ENCODE measurements at regions not wholly inside any gene's neighbourhood (a gene's known extent, or its start where the extent isn't known, plus 50 kb on each side); places are given as distances from the start of the nearest gene placed in this dataset.
A peak's percentile ranks its signal among the peaks of the same experiment; 100 is the strongest.

DNA sequence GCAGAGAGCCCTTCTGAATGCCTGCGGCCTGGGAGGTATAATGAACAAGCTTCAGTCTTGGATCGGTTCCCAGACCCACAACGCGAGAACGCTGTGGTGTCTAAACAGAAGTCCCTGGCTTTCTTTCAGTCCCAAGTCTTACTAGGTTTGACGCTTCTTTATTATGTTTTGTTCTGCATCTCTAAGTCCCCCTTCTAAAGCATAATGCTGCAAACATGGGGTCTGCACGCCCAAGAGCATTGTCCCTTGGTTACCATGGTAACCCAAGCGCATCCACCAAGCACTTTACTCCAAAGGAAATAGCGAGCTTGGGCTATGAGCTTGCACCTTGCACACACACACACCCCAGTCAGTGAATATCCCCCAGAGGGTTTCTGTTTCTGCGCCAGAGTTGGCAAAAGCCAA, 193.7 kb downstream of the INO80D start:
- no peaks in the 10 kb centered on the region for H3F3A ChIP-seq (replicated peaks; ENCODE audit: low read depth)
- H2AFZ ChIP-seq: no peak overlapping the region
- no peaks in the 10 kb centered on the region for H4K20me1 ChIP-seq (replicated peaks; ENCODE audit: insufficient read depth)
- DNase-seq (ENCODE audit: low spot score) (peak; percentile 43), ATAC-seq (peak; percentile 32; the same call in 2 of the 3 replicates)
- no peaks in the 10 kb centered on the region for H3K79me2 ChIP-seq (replicated peaks; ENCODE audit: insufficient read depth)
- H3K4me1 Mint-ChIP-seq: no peaks in the 10 kb centered on the region
- no peak overlapping the region for H3K27ac ChIP-seq (ENCODE audit: low read depth)
- H3K4me1 ChIP-seq (ENCODE audit: insufficient read depth): no peaks in the 10 kb centered on the region
- no peak overlapping the region for H3K4me3 ChIP-seq
- H3K4me3 Mint-ChIP-seq: no peak overlapping the region
- H3K36me3 Mint-ChIP-seq (ENCODE audit: low read depth): no peaks in the 10 kb centered on the region
- no peaks in the 10 kb centered on the region for H3K27me3 ChIP-seq (ENCODE audit: insufficient read depth)
- H3K36me3 ChIP-seq (ENCODE audit: insufficient read depth): no peaks in the 10 kb centered on the region
- no peaks in the 10 kb centered on the region for H3K9me3 Mint-ChIP-seq
- no peak overlapping the region for H3K4me2 ChIP-seq
- no peak for TF ChIP-seq ZNF331 (CRISPR knock-in tag; IDR thresholded peaks at IDR 0.05; ENCODE audit: low read depth)
- H3K9me2 ChIP-seq (ENCODE audit: insufficient read depth): no peaks in the 10 kb centered on the region
- no peak overlapping the region for H3K27ac Mint-ChIP-seq
- peaks cover 7% of the 10 kb centered on the region for H3K27me3 Mint-ChIP-seq (ENCODE audit: insufficient read depth, low read depth, poor library complexity)

DNA sequence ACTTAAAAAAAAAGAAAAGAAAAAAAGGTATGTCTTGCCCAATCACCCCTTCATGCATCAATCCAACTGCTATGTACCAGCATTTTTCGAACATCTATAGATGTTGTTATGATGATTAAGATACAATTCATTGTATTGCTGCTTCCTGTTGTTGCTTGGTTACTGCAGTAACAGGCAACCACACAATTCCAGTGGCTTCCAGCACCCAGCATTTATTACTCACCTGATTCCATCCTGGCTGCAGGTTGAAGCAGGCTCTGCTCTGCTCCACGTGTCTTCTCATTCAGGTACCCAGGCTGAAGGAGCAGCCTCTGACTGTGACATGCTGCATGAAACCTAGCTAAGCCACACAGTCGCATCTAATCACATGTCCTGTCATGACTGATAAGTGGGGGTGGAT, 196.9 kb downstream of the INO80D start:
- ATAC-seq: no peak
- no peaks in the 10 kb centered on the region for H3K27me3 ChIP-seq (ENCODE audit: insufficient read depth)
- no peaks in the 10 kb centered on the region for H3K9me2 ChIP-seq (ENCODE audit: insufficient read depth)
- no peak overlapping the region for H3K27ac Mint-ChIP-seq
- H3K4me1 ChIP-seq (ENCODE audit: insufficient read depth): no peaks in the 10 kb centered on the region
- no peak overlapping the region for H3K4me3 Mint-ChIP-seq
- H3K79me2 ChIP-seq (replicated peaks; ENCODE audit: insufficient read depth): no peaks in the 10 kb centered on the region
- no peak overlapping the region for H3K4me2 ChIP-seq
- H3K27me3 Mint-ChIP-seq (ENCODE audit: insufficient read depth, low read depth, poor library complexity): peaks cover 10% of the 10 kb centered on the region
- H3F3A ChIP-seq (replicated peaks; ENCODE audit: low read depth): no peaks in the 10 kb centered on the region
- no peak overlapping the region for H3K27ac ChIP-seq (ENCODE audit: low read depth)
- H3K4me1 Mint-ChIP-seq: no peaks in the 10 kb centered on the region; the same call in 2 of the 3 replicates
- H3K36me3 ChIP-seq (ENCODE audit: insufficient read depth): no peaks in the 10 kb centered on the region
- no peak overlapping the region for H3K4me3 ChIP-seq
- no peak overlapping the region for H2AFZ ChIP-seq
- H3K9me3 Mint-ChIP-seq: peaks cover 4% of the 10 kb centered on the region
- H3K36me3 Mint-ChIP-seq (ENCODE audit: low read depth): peaks cover 3% of the 10 kb centered on the region; the same call in 2 of the 3 replicates
- DNase-seq (ENCODE audit: low spot score): no peak
- no peaks in the 10 kb centered on the region for H4K20me1 ChIP-seq (replicated peaks; ENCODE audit: insufficient read depth)
- TF ChIP-seq NANOG (IDR thresholded peaks at IDR 0.05; ENCODE audit: borderline replicate concordance): no peak
- TF ChIP-seq, protein P1, sequence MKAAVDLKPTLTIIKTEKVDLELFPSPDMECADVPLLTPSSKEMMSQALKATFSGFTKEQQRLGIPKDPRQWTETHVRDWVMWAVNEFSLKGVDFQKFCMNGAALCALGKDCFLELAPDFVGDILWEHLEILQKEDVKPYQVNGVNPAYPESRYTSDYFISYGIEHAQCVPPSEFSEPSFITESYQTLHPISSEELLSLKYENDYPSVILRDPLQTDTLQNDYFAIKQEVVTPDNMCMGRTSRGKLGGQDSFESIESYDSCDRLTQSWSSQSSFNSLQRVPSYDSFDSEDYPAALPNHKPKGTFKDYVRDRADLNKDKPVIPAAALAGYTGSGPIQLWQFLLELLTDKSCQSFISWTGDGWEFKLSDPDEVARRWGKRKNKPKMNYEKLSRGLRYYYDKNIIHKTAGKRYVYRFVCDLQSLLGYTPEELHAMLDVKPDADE (IDR thresholded peaks at IDR 0.05): no peak
- TF ChIP-seq JUNB (IDR thresholded peaks at IDR 0.05; ENCODE audit: unreplicated experiment): no peak
- TF ChIP-seq ZNF331 (CRISPR knock-in tag; IDR thresholded peaks at IDR 0.05; ENCODE audit: low read depth): no peak
- TF ChIP-seq POLR2AphosphoS5 (IDR thresholded peaks at IDR 0.05; ENCODE audit: low read depth): no peak
- TF ChIP-seq CREB1 (CRISPR knock-in tag; IDR thresholded peaks at IDR 0.05; ENCODE audit: low read depth): no peak
- TF ChIP-seq, protein P2, sequence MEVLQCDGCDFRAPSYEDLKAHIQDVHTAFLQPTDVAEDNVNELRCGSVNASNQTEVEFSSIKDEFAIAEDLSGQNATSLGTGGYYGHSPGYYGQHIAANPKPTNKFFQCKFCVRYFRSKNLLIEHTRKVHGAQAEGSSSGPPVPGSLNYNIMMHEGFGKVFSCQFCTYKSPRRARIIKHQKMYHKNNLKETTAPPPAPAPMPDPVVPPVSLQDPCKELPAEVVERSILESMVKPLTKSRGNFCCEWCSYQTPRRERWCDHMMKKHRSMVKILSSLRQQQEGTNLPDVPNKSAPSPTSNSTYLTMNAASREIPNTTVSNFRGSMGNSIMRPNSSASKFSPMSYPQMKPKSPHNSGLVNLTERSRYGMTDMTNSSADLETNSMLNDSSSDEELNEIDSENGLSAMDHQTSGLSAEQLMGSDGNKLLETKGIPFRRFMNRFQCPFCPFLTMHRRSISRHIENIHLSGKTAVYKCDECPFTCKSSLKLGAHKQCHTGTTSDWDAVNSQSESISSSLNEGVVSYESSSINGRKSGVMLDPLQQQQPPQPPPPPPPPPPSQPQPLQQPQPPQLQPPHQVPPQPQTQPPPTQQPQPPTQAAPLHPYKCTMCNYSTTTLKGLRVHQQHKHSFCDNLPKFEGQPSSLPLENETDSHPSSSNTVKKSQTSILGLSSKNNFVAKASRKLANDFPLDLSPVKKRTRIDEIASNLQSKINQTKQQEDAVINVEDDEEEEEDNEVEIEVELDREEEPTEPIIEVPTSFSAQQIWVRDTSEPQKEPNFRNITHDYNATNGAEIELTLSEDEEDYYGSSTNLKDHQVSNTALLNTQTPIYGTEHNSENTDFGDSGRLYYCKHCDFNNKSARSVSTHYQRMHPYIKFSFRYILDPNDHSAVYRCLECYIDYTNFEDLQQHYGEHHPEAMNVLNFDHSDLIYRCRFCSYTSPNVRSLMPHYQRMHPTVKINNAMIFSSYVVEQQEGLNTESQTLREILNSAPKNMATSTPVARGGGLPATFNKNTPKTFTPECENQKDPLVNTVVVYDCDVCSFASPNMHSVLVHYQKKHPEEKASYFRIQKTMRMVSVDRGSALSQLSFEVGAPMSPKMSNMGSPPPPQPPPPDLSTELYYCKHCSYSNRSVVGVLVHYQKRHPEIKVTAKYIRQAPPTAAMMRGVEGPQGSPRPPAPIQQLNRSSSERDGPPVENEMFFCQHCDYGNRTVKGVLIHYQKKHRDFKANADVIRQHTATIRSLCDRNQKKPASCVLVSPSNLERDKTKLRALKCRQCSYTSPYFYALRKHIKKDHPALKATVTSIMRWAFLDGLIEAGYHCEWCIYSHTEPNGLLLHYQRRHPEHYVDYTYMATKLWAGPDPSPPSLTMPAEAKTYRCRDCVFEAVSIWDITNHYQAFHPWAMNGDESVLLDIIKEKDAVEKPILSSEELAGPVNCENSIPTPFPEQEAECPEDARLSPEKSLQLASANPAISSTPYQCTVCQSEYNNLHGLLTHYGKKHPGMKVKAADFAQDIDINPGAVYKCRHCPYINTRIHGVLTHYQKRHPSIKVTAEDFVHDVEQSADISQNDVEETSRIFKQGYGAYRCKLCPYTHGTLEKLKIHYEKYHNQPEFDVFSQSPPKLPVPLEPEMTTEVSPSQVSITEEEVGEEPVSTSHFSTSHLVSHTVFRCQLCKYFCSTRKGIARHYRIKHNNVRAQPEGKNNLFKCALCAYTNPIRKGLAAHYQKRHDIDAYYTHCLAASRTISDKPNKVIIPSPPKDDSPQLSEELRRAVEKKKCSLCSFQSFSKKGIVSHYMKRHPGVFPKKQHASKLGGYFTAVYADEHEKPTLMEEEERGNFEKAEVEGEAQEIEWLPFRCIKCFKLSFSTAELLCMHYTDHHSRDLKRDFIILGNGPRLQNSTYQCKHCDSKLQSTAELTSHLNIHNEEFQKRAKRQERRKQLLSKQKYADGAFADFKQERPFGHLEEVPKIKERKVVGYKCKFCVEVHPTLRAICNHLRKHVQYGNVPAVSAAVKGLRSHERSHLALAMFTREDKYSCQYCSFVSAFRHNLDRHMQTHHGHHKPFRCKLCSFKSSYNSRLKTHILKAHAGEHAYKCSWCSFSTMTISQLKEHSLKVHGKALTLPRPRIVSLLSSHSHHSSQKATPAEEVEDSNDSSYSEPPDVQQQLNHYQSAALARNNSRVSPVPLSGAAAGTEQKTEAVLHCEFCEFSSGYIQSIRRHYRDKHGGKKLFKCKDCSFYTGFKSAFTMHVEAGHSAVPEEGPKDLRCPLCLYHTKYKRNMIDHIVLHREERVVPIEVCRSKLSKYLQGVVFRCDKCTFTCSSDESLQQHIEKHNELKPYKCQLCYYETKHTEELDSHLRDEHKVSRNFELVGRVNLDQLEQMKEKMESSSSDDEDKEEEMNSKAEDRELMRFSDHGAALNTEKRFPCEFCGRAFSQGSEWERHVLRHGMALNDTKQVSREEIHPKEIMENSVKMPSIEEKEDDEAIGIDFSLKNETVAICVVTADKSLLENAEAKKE (CRISPR knock-in tag; IDR thresholded peaks at IDR 0.05): no peak
- no peak for TF ChIP-seq ZNF114 (CRISPR knock-in tag; IDR thresholded peaks at IDR 0.05)
- no peak for TF ChIP-seq EZH2 (IDR thresholded peaks at IDR 0.05; ENCODE audit: low read depth, unreplicated experiment)
- TF ChIP-seq, protein P3, sequence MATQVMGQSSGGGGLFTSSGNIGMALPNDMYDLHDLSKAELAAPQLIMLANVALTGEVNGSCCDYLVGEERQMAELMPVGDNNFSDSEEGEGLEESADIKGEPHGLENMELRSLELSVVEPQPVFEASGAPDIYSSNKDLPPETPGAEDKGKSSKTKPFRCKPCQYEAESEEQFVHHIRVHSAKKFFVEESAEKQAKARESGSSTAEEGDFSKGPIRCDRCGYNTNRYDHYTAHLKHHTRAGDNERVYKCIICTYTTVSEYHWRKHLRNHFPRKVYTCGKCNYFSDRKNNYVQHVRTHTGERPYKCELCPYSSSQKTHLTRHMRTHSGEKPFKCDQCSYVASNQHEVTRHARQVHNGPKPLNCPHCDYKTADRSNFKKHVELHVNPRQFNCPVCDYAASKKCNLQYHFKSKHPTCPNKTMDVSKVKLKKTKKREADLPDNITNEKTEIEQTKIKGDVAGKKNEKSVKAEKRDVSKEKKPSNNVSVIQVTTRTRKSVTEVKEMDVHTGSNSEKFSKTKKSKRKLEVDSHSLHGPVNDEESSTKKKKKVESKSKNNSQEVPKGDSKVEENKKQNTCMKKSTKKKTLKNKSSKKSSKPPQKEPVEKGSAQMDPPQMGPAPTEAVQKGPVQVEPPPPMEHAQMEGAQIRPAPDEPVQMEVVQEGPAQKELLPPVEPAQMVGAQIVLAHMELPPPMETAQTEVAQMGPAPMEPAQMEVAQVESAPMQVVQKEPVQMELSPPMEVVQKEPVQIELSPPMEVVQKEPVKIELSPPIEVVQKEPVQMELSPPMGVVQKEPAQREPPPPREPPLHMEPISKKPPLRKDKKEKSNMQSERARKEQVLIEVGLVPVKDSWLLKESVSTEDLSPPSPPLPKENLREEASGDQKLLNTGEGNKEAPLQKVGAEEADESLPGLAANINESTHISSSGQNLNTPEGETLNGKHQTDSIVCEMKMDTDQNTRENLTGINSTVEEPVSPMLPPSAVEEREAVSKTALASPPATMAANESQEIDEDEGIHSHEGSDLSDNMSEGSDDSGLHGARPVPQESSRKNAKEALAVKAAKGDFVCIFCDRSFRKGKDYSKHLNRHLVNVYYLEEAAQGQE (IDR thresholded peaks at IDR 0.05; ENCODE audit: unreplicated experiment): no peak
- no peak for TF ChIP-seq EZH2phosphoT487 (IDR thresholded peaks at IDR 0.05; ENCODE audit: unreplicated experiment)

Data from GM23338 (cell line).